WTC11 (cell line): ENCODE measurements at regions not wholly inside any gene's neighbourhood (a gene's known extent, or its start where the extent isn't known, plus 50 kb on each side); places are given as distances from the start of the nearest gene placed in this dataset.

Source experiments
- ATAC-seq: fragments of 200-7000 bp; cut with Tn5 transposase; 2 replicates; pipeline ENCODE4 v1.10.0; 2021; ENCODE audit warnings: mild to moderate bottlenecking, moderate library complexity
- CTCF ChIA-PET: fragments of 300-600 bp; sonication (Branson Sonifier 250); formaldehyde crosslinking; loops from one replicate; lab custom pipeline; 2021; ENCODE audit warnings: antibody characterized with exemption; lab: Charles Lee
- POLR2A ChIA-PET: fragments of 350-600 bp; sonication (Branson Sonifier 250); formaldehyde crosslinking; loops from one replicate; lab custom pipeline; 2021; ENCODE audit warnings: antibody characterized with exemption; lab: Charles Lee
- DNase-seq: peaks from one replicate; pipeline ENCODE4 v3.0.0; 2021; ENCODE audit warnings: low spot score
- H3K27ac Mint-ChIP-seq: 2 replicates; pipeline ENCODE4 v1.8.0; 2021; ENCODE audit warnings: mixed read lengths
- H3K27me3 Mint-ChIP-seq: 2 replicates; pipeline ENCODE4 v1.8.0; 2021; ENCODE audit warnings: low read depth, mild to moderate bottlenecking, moderate library complexity, mixed read lengths
- H3K36me3 Mint-ChIP-seq: 2 replicates; pipeline ENCODE4 v1.8.0; 2021; ENCODE audit warnings: mixed read lengths
- H3K4me1 Mint-ChIP-seq: 2 replicates; pipeline ENCODE4 v1.8.0; 2022; ENCODE audit warnings: mixed read lengths
- H3K4me3 Mint-ChIP-seq: 2 replicates; pipeline ENCODE4 v1.8.0; 2021; ENCODE audit warnings: mild to moderate bottlenecking, moderate library complexity, mixed read lengths
- H3K9me3 Mint-ChIP-seq: 2 replicates; pipeline ENCODE4 v1.8.0; 2021; ENCODE audit warnings: mixed read lengths
- CDX4 ChIP-seq: fragments of 250-450 bp; sonication (Bioruptor Pico); IDR thresholded peaks from 2 replicates; pipeline ENCODE4 v1.9.0; 2021; ENCODE audit warnings: moderate library complexity, mild to moderate bottlenecking, inconsistent platforms, borderline replicate concordance
- HMGXB4 ChIP-seq: sonication (generic); formaldehyde crosslinking; IDR thresholded peaks from 2 replicates; pipeline ENCODE4 v1.8.1; 2023; ENCODE audit warnings: mild to moderate bottlenecking, moderate library complexity, missing genetic modification reagents
- MXD4 ChIP-seq: fragments of 250-450 bp; sonication (Bioruptor Pico); IDR thresholded peaks from 2 replicates; pipeline ENCODE4 v1.8.0; 2021; ENCODE audit warnings: mild to moderate bottlenecking, moderate library complexity, borderline replicate concordance
- NFE2L1 ChIP-seq: sonication (generic); formaldehyde crosslinking; IDR thresholded peaks from 2 replicates; pipeline ENCODE4 v1.8.1; 2023; ENCODE audit warnings: missing genetic modification reagents
- NR3C1 ChIP-seq: sonication (generic); formaldehyde crosslinking; conservative IDR thresholded peaks from 2 replicates; pipeline ENCODE4 v1.8.1; 2023; ENCODE audit warnings: low read depth, mild to moderate bottlenecking, missing genetic modification reagents
- SOX15 ChIP-seq: fragments of 250-450 bp; sonication (Bioruptor Pico); IDR thresholded peaks from 2 replicates; pipeline ENCODE4 v1.9.0; 2021; ENCODE audit warnings: mild to moderate bottlenecking
- SP1 ChIP-seq: sonication (generic); formaldehyde crosslinking; conservative IDR thresholded peaks from 2 replicates; pipeline ENCODE4 v1.8.1; 2022; ENCODE audit warnings: missing genetic modification reagents
- USF1 ChIP-seq: sonication (generic); formaldehyde crosslinking; IDR thresholded peaks from 2 replicates; pipeline ENCODE4 v1.8.0; 2022; ENCODE audit warnings: mild to moderate bottlenecking, missing genetic modification reagents
- ZMAT4 ChIP-seq: fragments of 250-450 bp; sonication (Bioruptor Pico); IDR thresholded peaks from 2 replicates; pipeline ENCODE4 v1.9.0; 2021; ENCODE audit warnings: mild to moderate bottlenecking
- ZNF263 ChIP-seq: sonication (generic); formaldehyde crosslinking; IDR thresholded peaks from 2 replicates; pipeline ENCODE4 v1.8.1; 2022; ENCODE audit warnings: low read depth, mild to moderate bottlenecking, moderate library complexity, missing genetic modification reagents
- ZNF281 ChIP-seq: sonication (generic); formaldehyde crosslinking; IDR thresholded peaks from 2 replicates; pipeline ENCODE4 v1.8.0; 2023; ENCODE audit warnings: mild to moderate bottlenecking, missing genetic modification reagents
- ZNF423 ChIP-seq: fragments of 250-450 bp; sonication (Bioruptor Pico); IDR thresholded peaks from 2 replicates; pipeline ENCODE4 v2.1.2; 2022; ENCODE audit warnings: mild to moderate bottlenecking, moderate library complexity
- ZNF512 ChIP-seq: sonication (generic); formaldehyde crosslinking; IDR thresholded peaks from 2 replicates; pipeline ENCODE4 v1.8.1; 2022; ENCODE audit warnings: missing genetic modification reagents, borderline replicate concordance
- ZNF532 ChIP-seq: fragments of 250-450 bp; sonication (Bioruptor Pico); IDR thresholded peaks from 2 replicates; pipeline ENCODE4 v1.9.0; 2021; ENCODE audit warnings: mild to moderate bottlenecking, borderline replicate concordance

GRCh38 chr2:2827046-2827636, 496.1 kb upstream of the MYT1L start:
- no peak overlapping the region for H3K4me3 Mint-ChIP-seq
- H3K27me3 Mint-ChIP-seq: no peaks in the 10 kb centered on the region; the same call in none of the 2 replicates
- peaks cover 35% of the 10 kb centered on the region for H3K9me3 Mint-ChIP-seq
- H3K4me1 Mint-ChIP-seq: peaks cover 6% of the 10 kb centered on the region
- no peak for TF ChIP-seq ZNF532 (CRISPR knock-in tag)
- no peak for TF ChIP-seq NR3C1
- no peak for TF ChIP-seq NFE2L1 (CRISPR knock-in tag)
- no peak for TF ChIP-seq ZNF281 (CRISPR knock-in tag)
- TF ChIP-seq HMGXB4: no peak
- TF ChIP-seq ZNF512 (CRISPR knock-in tag): no peak
- DNase-seq (no peak), ATAC-seq (no peak)
- H3K27ac Mint-ChIP-seq: no peak overlapping the region
- ChIA-PET POLR2A (no interaction called here), CTCF (no interaction called here)
- peaks cover 6% of the 10 kb centered on the region; the same call in 1 of the 2 replicates for H3K36me3 Mint-ChIP-seq

- CTCF ChIA-PET: no interaction called here
- Mint-ChIP-seq H3K9me3 (peaks cover 36% of the 10 kb centered on the region), H3K27me3 (no peaks in the 10 kb centered on the region; the same call in none of the 2 replicates), H3K4me1 (peaks cover 4% of the 10 kb centered on the region), H3K27ac (no peak overlapping the region), H3K36me3 (peaks cover 6% of the 10 kb centered on the region; the same call in 1 of the 2 replicates), H3K4me3 (no peak overlapping the region)
- DNase-seq (no peak), ATAC-seq (no peak)
- POLR2A ChIA-PET: no interaction called here
- TF ChIP-seq SOX15 (CRISPR knock-in tag) (no peak), ZNF423 (CRISPR knock-in tag) (no peak), MXD4 (no peak), CDX4 (CRISPR knock-in tag) (no peak), ZNF512 (CRISPR knock-in tag) (no peak), ZNF263 (CRISPR knock-in tag) (no peak), ZMAT4 (CRISPR knock-in tag) (no peak), SP1 (no peak), USF1 (CRISPR knock-in tag) (no peak)
These were observed 495.5 kb upstream of the MYT1L start for GRCh38 chr2:2826621-2827020.
